ENCODE measurements at regions not wholly inside any gene's neighbourhood (a gene's known extent, or its start where the extent isn't known, plus 50 kb on each side); places are given as distances from the start of the nearest gene placed in this dataset.

DNA sequence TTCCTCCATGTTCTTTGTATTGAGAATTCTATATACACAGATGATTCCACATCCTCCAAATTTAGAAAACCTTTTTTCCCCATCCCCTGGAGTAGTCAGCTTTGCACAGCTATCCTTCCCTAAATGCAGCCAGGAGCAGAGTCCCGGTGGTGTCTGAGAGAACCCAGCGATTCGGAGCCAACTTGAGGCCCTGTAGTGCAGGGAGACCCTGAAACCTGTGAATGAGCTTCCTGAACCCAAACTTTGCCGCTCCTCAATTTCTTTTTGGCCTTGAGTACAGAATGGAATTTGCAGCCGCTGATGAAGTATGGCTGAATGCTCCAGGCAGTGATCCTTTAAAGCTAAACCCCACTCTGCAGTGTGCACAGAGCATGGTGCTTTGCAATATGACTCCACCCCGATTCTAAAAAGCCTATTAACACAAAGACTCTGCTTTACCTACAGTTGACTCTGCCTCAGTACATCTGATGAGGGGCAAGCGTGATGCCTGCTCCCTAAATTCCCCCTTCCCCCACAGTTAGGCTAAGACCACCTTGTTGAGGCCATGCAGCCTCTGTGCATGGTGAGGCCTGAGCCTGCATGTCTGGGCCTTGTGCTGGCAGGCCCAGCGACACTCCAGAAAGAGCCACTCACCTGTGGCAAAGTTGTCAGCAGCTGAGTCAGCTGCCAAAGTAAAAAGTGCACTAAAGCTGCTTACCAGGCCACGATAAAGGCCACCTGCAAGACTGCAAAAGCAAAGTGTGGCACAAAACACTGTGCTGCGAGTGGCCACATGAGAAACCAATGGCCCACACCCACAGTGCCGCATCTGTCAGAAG is 82.1 kb downstream of the PLEKHG1 start:
- H3K4me3 ChIP-seq (ENCODE audit: low read length) = no peak overlapping the region
- TF ChIP-seq, protein P1, sequence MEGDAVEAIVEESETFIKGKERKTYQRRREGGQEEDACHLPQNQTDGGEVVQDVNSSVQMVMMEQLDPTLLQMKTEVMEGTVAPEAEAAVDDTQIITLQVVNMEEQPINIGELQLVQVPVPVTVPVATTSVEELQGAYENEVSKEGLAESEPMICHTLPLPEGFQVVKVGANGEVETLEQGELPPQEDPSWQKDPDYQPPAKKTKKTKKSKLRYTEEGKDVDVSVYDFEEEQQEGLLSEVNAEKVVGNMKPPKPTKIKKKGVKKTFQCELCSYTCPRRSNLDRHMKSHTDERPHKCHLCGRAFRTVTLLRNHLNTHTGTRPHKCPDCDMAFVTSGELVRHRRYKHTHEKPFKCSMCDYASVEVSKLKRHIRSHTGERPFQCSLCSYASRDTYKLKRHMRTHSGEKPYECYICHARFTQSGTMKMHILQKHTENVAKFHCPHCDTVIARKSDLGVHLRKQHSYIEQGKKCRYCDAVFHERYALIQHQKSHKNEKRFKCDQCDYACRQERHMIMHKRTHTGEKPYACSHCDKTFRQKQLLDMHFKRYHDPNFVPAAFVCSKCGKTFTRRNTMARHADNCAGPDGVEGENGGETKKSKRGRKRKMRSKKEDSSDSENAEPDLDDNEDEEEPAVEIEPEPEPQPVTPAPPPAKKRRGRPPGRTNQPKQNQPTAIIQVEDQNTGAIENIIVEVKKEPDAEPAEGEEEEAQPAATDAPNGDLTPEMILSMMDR (conservative IDR thresholded peaks at IDR 0.05; ENCODE audit: low read depth, low read length) = no peak
- DNase-seq (ENCODE audit: low read depth) = no peak

DNA sequence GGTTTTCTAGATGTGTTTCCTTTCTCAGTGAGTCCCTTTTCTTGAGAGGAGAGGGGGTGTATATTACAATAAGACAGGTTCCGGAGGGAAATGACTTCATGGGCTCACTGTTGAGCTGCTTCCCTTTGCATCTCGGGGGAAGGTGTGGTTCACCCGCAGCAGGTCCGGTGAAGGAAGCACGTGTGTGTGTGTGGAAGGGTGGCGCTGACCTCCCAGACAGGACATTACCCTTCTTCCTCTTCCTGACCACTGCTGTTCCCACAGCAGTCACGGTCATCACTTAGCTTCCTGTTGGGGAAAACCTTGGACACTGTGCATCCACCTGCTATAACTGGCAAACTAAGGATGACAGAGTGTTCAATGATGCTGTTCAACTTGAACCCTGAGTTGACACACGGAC is 83.6 kb downstream of the PLEKHG1 start:
- TF ChIP-seq, protein P1 (conservative IDR thresholded peaks at IDR 0.05; ENCODE audit: low read depth, low read length) = no peak
- DNase-seq (ENCODE audit: low read depth) = no peak
- H3K4me3 ChIP-seq (ENCODE audit: low read length) = no peak overlapping the region

DNA sequence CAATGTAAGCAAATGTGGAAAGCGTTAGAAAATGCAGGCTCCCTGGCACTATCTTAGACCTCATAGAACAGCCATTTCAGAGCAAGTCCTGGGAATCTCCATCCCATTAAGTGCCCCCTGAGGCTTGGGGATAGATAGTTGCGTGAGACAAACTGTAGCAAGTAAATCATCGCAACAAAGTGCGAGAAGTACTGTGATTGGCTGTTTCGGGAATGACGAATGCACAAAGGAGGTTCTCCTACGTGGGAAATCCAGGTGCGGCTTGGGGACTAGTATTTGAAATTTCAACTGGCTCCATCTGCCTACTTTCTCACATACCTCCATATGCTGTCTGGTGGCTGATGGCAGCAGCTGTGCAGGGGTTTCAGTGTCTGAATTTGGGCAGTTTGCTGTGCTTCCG is 84.5 kb downstream of the PLEKHG1 start:
- TF ChIP-seq, protein P1 (conservative IDR thresholded peaks at IDR 0.05; ENCODE audit: low read depth, low read length) = no peak
- no peak for DNase-seq (ENCODE audit: low read depth)
- no peak overlapping the region for H3K4me3 ChIP-seq (ENCODE audit: low read length)

DNA sequence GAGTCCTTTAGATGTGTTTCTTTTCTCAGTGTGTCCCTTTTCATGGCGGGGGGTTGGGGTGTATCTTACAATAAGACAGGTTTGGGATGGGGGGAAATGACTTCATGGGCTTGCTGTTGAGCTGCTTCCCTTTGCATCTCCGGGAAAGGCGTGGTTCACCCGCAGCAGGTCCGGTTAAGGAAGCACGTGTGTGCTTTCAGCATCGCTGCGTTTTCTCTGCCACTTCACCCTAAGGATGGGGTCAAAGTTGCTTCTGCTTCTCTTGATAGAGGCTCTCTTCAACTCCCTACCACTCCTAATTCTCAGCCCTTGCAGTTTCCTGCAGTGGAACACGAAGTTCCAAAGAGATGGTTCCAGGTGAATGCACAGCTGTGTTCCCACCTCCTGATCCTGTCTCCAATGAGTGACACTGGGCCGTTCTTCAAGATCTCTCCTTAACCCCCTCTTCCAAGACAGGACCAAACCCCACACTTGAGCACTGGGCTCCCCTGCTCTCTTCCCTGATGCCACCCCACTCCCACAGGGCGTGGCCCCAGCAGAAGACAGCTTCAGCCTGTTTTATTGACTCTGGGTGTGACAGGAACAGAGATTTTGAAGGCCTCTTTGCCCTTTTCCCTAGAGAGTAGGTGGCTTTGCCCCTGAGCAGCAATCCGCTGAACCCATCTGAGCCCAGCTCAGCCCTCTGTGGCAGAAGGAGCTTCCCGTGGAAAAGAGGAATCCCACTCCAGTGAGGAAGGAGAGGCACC is 85.2 kb downstream of the PLEKHG1 start:
- TF ChIP-seq, protein P1 (conservative IDR thresholded peaks at IDR 0.05; ENCODE audit: low read depth, low read length) = no peak
- no peak for DNase-seq (ENCODE audit: low read depth)
- no peak overlapping the region for H3K4me3 ChIP-seq (ENCODE audit: low read length)

DNA sequence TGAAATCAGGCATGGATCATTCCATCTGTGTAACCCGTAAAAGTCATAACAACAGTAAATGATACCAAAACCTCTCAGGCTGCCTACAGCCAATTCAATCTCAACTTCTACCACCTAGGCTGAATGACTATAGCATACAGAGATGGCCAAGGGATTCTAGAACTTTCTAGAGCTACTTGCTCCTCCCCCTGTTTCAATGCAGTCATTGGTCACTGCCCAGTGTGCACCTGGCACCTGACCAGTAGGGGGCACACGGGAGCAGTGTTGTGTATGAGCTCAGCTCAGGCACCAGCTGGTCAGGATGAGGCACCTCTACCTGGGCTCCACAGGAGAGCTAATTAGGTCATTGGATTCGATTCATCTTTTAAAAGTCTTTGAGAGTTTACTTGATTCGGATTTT is 86.2 kb downstream of the PLEKHG1 start:
- TF ChIP-seq, protein P1 (conservative IDR thresholded peaks at IDR 0.05; ENCODE audit: low read depth, low read length) = peak; percentile 69
- no peak for DNase-seq (ENCODE audit: low read depth)
- no peak overlapping the region for H3K4me3 ChIP-seq (ENCODE audit: low read length)

DNA sequence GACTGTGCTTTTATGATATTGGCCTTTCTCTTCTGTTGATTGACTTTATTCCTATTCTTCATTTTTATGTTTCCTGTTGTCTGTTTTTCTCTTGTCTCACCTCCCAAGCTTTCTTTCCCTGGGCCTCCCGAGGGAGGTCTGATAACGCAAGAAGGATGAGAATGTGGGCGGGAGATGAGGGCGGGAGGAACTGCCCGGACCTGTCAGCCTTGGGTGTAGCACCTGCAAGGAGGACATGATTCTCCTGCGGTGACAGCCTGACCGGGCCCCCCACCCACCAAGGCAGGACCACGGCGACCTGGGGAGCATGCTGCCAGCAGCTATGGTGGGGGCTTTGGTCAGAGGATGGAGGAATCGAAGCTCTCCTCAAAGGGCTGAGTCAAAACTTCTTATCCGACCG is 86.9 kb downstream of the PLEKHG1 start:
- DNase-seq (ENCODE audit: low read depth) = no peak
- H3K4me3 ChIP-seq (ENCODE audit: low read length) = no peak overlapping the region
- TF ChIP-seq, protein P1 (conservative IDR thresholded peaks at IDR 0.05; ENCODE audit: low read depth, low read length) = no peak
